Inferior parietal cortex (tissue), 1 donor: ENCODE measurements at regions not wholly inside any gene's neighbourhood (a gene's known extent, or its start where the extent isn't known, plus 50 kb on each side); places are given as distances from the start of the nearest gene placed in this dataset.

Experiments
- DNase-seq: peaks from one replicate; pipeline ENCODE4 v3.0.0-alpha.2; 2016; ENCODE audit errors: extremely low spot score

DNA sequence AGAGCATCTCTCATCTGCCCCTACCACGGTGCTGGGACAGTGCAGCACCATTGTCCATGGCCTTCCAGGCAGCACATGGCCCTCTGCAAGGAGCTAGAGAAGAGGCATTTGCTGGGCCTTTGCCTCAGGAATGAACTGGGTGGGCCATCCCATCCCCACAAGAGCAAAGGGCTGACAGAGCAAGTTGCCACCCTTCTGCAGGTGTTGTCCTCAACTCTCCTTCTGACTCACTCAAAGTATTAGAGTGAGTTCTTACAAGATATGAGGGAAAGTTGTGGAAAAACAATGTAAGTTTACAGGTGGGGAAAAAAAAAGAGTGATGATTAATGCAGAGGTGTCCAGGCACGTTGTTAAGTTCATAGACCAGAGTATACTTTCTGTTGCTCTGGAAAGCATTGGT, 261.2 kb downstream of the SKIDA1 start:
- DNase-seq: no peak

DNA sequence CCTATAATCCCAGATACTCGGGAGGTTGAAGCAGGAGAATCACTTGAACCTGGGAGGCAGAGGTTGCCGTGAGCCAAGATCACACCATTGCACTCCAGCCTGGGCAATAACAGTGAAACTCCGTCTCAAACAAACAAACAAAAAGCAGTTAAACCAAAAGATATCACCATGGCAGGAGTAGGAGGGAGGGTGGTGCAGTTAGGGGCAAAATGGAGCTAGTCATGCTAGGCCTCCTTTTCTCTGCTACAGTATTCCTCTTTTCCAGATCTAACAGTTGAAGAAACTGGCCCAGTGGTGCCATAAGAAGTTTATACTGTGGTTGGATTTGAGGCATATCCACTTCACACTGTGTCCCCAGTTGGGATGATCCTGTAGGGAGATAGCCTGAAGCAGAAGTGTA, 261.6 kb downstream of the SKIDA1 start:
- no peak for DNase-seq

DNA sequence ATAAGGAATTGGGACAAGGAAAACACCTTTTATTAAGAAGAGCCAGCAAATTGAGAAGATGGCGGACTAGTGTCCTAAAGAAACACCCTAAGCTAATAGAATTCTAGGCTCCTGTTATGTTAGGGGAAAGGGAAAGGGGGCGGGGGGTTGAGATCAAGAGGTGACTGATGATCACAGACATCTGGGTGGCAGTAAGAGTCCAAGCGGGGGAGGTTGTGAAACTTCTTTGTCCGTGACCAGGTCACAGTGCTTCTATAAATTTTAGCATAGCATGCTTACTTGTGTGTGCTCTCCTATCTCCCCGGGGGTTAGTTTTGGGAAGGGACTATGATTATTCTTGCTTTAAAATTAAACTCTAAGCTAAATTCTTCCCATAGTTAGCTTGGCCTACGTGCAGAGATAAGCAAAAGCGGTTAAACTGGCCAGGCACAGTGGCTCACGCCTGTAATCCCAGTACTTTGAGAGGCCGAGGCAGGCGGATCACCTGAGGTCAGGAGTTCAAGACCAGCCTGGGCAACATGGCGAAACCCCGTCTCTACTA, 262.1 kb downstream of the SKIDA1 start:
- no peak for DNase-seq

DNA sequence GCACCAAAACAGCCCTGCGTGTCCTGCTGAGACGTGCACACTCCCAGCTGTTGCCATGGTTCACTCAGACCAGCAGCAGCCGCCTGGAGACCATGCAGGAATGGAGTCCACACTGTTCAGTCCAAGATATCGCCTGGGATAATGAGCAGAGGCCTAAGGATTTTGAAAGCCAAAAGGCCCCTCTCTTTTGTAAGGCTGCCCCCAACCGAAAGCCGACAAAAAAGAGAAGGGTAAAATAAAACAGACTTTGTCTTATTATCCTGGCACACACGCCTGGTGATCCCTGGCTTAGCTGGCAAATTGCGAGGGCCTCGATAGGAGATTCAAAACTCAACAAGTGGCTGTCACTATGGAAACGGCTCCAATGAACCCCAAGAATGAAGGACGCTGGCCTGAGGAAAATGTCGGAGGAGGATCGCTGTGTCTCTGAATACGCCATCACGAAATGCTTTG, 263.6 kb downstream of the SKIDA1 start:
- DNase-seq: no peak

DNA sequence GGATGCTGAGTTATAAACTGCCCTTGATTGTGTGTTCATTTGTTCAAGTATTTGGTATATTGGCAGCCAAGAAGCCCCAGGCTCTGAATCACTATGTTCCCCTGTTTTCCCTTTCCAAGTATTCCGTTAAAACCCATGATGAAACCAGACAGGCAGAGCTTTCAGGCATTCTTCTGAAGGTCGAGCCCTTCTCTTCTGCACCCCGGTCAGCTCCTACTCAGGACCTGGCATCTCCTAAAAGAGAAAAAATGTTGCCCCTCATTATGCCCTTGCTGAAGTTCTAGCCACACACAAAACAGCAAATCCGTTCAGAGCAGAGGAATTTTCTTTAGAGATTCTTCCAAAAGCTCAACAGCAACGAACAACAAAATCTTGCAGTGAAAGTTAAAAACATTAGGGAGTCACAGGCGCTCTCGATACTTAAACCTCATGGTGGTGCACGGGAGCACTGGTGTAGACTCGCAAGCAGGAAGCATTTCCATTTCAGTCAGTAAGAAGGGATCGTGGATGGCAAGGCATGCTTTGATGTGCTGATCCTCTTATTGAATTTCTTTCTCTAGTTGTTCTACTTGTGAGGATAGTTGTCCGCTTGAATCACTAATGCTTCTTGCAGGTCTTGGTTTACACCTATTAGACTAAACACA, 264.9 kb downstream of the SKIDA1 start:
- no peak for DNase-seq

DNA sequence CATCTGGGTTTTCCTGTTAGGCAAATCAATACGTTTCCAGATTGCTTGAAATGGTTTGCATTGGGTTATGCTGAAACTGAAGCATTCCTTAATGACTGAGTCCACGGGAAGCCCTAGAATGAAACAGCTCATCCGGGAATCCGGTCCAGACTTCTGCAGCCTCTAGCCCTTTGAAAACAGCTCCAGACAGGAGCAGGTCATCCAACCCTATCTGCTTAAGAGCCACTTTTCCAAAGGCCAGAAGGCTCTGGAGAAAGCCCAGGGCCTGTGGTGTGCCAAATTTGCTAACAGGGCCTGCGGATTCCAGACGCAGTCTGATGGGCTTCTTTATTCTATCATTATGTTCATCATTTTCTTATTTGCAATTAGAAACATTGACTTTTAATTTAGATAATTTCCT, 265.4 kb downstream of the SKIDA1 start:
- no peak for DNase-seq

DNA sequence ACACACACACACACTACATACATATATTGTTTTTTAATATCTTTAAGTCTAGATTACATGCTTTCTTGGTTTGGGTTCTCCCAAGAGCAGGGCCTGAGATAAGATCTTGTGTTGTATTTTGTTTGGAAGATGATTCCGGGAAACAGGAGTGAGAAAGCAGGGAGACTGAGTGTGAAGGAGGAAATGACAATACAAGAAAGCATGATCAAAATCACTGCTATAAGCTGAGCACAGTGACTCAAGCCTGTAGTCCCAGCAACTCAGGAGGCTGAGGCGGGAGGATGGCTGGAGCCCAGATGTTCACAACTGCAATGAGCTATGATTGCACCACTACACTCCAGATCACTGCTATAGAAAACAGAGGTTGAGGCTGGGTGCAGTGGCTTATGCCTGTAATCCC, 267.6 kb downstream of the SKIDA1 start:
- DNase-seq: no peak

DNA sequence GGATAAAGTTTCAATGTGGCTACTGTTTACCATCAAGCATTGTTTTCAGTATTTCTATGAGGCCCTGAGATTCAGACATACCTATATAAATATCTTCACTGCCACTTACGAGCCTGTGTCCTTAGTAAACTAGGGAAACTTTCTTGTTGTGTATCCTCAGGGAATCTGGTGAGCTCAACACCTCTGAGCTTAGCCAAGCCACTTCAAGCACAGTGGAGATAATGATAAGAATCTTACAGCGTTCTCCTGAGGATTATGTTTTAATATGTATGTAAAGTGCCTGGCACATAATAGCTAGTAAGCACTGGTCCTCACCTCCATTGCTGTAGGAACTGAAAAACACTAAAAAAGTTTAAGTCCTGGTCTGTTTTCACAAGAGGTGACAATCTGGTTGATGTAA, 268.3 kb downstream of the SKIDA1 start:
- no peak for DNase-seq

DNA sequence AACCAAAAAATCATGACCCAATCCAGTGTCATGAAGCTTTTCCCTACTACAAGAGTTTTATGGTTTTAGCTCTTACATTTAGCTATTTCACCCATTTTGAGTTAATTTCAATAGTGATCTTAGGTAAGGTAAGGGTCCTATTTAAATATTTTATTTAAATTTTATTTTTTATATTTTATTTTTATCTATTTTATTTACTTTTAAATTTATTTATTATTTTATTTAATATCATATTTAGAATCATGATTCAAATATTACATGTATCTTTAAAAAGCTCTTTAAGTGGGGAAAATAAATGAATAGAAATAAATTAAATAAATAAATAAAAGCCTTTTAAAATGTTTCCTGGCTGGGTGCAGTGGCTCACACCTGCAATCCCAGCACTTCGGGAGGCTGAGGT, 276.0 kb downstream of the SKIDA1 start:
- DNase-seq: no peak

DNA sequence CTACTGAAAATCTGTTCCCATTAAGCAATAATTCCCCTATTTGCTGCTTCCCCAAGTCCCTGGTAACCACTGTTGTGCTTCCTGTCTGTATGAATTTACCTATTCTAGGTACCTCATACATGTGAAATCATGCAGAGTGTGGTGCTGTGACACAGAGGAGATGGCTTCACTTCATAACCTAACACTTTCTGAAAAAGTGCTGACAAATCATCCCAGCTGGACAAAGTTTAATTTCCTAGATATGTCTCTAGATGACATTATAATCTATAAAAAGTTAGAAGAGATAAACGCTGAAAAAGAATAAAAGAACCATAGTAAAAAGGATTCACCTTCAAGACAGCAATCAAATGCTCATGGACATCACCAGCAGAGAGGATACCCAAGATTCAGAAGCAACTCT, 277.9 kb downstream of the SKIDA1 start:
- no peak for DNase-seq

DNA sequence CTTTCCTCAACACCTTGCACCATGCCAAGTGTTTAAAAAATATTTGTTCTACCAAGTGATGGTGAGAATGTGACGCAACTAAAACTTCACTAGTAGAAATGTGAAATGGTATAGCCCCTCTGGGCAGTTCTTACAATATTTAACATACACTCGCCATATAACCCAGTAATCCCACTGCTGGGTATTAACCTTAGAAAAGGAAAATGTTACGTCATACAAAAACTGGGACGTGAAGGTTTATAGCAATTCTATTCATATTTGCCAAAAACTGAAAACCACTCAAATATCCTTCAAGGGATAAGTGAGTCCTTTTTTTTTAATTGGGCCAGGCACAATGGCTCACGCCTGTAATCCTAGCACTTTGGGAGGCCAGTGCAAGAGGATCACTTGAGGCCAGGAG, 279.3 kb downstream of the SKIDA1 start:
- no peak for DNase-seq

DNA sequence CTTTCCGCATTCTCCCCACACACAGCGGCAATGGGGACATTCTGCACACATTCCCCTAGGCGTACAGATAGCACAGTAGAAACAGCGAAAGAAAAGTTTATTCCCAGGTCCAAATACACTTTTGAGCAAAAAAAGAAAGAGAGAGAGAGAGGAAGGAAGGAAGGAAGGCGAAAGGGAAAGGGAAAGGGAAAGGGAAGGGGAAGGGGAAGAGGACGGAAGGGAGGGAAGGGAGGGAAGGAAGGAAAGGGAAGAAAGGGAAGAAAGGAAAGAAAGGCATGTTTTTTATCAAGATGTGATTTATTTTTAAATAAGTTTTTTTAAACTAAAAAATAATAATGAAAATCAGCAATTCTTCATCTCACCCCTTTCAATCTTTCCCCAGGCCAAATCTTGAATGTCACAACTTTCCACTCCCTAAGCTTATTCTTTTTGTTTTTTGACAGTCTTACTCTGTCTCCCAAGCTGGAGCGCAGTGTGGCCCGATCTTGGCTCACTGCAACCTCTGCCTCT, 281.7 kb downstream of the SKIDA1 start:
- no peak for DNase-seq

DNA sequence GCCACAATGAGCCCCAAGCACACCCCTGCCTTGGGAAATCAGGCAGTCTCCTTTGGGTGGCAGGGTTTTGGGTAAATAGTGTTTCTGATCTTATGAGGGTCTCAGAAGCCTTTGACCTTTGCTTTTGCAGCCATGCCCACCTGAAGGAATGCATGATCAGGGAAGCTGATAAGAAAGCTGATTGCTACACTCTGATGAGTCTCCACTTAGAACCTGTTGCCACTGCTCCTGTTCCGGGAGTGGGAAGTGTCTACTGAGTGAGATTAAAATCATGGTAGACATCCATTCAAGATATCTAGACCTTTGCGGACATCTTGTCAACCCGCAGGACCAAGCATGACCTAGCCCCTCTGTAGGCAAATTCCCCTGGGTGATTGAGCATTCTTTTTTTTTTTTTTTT, 282.6 kb downstream of the SKIDA1 start:
- no peak for DNase-seq

DNA sequence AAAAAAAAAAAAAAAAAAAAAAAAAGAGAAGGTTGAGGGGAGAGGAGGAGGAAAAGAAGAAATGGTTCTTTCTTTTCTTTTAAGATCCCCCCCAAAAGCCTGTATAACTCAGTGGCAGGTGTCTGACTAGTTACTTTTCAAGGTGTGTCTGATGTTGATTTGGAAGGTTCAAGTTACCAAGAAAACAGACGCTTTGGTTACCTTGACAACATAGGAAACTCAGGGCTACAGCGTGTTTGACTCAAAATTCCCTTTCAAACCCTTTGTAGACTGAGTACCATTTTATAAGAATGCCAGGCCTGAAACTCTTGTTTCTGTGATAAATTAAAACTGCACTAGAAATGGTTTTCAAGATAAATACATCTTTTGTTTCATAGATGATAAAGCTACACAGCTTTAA, 286.8 kb downstream of the SKIDA1 start:
- DNase-seq: no peak

DNA sequence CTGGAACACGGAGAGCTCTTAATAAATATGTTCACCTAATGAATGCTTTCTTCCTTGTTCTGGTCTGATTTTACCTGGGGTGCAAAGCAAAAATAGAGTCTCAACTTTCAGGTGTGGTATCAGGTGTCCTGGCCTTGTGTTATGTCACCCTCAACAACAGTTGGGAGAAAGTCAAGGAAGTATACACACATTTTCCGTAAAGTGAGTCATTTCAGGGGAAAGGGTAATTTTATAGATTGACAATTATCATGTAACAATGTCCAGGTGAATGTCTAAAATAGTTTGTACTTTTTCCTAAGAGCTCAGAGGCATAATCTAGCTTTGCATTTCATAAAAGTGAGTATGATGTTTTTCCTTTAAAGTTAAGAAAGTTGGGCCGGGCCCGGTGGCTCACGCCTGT, 287.4 kb downstream of the SKIDA1 start:
- no peak for DNase-seq

DNA sequence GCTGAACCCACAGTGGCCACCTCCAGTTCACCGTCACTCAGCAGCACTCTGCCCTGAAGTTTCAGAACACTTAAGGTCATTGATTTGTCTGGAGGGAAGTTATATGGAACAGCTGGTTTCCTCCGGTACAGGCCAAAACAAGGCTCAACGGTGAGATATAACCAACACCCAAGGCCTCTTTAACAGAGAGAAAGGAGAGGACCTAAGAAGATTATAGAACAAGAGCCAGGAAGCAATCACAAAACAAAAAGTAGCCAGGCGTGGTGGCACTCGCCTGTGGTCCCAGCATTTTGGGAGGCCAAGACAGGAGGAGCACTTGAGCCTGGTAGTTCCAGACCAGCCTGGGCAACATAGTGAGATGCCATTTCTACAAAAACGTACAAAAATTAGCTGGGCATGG, 290.7 kb downstream of the SKIDA1 start:
- DNase-seq: no peak

DNA sequence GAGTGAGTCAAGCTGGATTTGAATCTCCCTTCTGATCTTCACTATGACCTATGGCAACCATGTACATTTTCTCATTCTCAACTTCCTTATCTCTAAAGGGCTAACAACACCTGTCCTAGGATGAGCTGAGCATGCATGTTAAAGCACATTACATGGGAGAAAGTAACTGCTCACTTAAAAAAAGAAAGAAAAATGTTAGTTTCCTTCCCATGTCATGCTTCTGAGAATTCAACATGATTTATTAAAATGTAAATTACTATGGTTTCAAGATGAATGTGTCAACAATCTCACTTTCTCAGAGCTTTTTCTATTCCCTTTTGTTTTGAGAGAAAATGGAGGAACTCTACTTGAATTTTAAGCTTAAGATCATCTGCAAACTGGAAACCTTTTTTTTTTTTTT, 295.3 kb downstream of the SKIDA1 start:
- no peak for DNase-seq

DNA sequence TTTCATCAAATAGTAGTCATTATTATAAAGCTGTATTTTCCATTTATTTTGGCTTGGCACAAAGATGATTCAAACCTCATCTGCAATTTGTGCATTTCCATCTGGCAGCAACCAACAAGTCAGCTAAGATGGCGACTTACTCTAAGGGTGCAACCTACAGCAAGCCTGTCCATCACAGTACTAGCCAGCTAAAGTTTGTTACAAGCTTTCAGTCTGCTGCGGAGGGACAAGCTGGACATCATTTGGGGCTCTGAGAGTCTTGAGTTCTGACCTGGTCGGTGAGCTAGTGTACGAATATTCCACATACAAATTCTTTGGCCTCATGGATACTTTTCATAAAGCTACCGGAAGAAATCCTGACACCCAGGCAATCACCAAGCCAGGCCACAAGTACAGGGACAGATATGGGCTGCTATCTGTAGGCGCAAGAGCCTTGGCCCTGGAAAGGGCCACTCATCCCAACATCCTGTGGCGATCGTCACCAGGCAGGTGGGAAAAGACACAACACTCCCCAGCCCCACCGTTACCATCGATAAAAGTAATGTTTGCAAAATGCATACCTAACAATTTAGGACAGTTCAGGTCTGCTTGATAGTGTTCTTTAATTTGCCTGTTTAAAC, 307.6 kb downstream of the SKIDA1 start:
- DNase-seq: no peak

DNA sequence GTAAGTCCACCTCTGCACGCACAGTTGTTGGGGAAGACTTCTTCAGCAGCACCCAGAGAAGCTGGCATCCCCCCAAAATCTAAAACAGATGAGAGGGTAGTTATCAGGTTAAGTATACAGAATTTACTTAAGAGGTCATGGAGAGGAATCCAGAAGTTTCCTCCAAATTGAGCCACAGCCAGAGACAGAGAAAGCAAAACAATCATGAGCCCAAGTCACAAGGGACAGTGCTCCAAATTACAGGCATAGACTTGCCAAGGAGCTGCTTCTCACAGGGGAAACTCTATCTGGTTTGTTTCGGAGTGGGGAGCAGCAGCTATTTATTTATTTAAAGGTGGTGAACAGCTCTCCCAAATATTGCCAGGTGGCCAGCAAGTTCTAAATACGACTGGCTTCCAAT, 308.4 kb downstream of the SKIDA1 start:
- DNase-seq: no peak

DNA sequence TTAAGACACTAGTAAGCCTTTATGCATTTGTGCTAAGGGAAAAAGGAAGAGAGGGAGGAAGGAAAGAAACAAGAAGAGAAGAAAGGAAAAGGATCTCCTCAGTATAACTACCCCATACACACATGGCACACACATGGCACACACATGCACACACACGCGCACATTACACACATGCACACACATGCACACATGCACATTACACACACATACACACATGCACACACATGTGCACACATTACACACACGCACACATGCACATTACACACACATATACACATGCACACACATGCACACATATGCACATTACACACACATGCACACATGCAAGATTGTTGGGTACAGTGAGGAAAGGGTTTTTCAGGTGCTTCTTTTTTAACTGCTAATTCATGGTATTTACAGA, 311.2 kb downstream of the SKIDA1 start:
- no peak for DNase-seq

DNA sequence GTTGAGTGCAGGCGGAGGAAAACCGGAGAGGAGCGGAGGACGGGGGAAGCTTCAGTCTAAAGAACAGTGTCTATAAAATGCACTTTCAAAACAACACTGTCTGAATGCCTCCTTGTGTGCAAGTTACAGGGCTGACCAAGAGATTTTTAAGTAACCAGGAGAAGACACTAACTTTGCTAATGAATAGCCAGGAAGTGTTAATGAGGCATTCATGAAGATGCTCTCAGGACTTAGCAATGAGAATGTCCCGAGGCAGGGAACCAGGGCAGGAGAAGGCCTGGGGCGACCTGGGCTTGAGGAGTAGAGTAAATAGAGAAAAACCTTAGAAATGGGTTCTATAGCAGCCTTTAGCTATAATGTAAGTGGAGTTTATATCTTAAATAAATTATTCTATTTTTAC, 312.1 kb downstream of the SKIDA1 start:
- DNase-seq: no peak

DNA sequence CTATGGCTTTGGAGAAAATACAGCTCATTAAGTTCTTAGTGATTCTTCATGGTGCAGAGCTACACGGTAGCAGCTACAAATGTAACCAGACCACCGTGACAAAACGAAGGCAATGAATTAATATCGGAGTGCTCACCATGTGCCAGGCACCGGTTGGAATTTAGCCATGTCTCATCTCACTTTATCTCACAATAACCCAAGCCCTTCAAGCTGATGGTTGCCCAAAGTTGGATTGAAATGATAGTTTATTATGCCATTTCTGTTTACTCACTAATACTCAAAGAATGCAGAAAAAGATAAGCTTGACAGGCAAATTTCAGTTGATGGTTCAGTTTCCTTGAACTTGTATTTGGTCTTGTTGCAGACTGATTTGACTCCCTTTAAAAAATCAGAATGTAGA, 312.6 kb downstream of the SKIDA1 start:
- DNase-seq: no peak

DNA sequence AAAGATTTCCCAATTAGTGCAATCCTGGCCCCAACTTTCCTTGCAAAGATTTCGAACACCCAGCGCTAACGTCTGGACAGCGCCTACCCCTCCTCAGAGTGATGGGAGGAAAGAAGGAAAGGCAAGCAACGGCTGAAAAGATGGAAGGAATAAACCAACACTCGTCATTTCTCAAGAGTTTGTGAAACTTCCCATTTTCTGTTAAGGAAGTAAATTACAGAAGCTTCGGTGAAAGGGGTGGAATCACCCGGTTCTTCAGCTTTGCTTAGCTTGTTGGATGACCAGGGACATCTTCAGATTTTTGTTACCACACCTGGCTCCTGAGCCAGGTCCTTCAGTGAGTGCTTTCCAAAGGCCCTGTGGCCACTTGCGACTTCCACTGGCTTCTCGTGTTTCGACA, 313.1 kb downstream of the SKIDA1 start:
- no peak for DNase-seq

DNA sequence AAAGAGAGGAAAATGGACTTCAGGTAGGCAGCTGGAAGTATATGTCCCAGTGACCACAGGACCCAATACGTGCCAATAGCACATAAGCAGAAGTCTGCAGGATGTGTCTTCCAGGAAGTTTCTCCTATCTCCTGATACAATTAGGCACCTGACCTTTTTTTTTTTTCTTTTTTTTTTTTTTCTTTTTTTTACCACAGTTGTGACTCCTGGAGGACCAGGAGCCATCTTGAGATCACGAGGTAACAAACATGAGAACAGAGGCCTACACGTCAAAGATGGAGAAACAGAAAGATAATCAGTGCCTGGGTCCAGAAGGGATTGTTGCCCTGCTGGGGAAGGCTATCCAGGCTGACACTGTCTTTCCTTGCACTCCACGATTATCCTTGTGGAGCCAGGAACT, 312.4 kb upstream of the NEBL start:
- no peak for DNase-seq
